Forelimb muscle (tissue), 1 donor: ENCODE measurements at regions not wholly inside any gene's neighbourhood (a gene's known extent, or its start where the extent isn't known, plus 50 kb on each side); places are given as distances from the start of the nearest gene placed in this dataset.

Source experiments
- DNase-seq: peaks from one replicate; pipeline ENCODE4 v3.0.0-alpha.2; 2013; ENCODE audit warnings: low read depth

DNA sequence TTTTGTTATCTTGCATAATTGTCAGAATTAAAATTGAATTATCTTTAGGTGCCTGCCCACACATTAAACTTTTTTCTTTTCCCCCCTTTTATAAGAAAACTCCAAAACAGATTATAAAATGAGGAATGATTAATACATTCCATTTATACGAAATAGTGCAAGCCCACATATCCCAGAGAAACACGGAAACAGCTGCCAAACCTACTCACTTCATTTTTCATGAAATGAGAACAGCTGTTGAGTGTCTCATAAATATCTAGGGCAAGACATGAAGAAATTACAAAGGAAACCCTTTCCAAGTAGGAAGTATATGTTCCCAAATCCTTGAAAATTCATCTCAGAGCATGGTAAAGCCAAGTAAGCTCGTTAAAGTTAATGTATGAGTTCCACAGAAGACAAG, 459.4 kb upstream of the NMUR2 start:
- no peak for DNase-seq

DNA sequence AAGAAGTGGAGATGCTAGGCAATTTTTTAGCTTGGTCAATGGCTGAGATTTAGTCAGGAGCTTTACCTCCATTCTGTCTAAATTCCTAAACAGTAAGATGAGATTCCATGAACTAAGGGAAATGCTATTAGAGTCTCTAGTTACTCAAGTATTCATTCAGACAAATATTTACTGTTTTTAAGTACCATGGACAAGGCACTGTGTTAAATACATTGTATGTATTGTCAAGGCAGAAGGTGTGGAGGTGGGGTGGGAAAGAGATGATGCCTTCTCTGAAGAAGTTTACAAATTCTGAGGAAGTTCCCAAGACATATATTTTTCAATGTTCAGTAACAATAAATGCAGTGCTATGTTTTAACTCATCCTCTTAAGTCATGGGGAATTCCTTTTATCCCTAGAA, 459.9 kb upstream of the NMUR2 start:
- DNase-seq, result no peak

DNA sequence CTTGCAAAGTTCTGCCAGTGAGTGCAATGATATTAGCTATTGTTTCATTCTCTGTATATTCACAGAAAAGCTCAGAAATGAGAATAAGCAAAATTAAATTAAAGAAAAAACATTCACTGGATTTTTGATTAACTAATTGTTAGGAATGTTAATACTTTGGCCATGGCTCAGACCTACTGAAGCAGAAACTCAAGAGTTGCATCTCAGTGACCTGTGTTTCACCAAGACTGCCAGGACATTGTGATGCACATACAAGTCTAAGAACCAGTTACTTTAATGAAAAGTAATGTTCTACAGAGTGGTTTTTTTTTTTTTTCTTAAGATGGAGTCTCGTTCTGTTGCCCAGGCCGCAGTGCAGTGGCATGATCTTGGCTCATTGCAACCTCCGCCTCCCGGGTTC, 464.9 kb upstream of the NMUR2 start:
- DNase-seq, result no peak

DNA sequence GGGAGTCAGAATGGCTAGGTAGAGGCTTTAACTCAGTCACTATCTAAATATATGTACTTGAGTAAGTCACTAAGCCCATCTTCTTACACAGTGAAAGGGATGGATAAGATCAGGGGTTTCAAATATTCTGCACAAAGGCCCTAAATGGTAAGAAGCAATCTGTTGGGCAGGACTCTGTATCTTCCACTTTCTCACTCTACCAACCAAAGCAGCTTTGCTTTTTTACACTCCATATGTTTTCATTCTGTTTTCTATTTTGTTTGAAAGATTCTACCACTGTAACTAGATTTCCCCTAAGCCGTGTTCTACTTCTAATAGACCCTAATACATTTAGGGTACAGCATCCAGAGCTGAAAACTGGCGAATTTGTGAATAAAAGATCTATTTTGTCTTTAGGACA, 477.5 kb upstream of the NMUR2 start:
- DNase-seq, result no peak

DNA sequence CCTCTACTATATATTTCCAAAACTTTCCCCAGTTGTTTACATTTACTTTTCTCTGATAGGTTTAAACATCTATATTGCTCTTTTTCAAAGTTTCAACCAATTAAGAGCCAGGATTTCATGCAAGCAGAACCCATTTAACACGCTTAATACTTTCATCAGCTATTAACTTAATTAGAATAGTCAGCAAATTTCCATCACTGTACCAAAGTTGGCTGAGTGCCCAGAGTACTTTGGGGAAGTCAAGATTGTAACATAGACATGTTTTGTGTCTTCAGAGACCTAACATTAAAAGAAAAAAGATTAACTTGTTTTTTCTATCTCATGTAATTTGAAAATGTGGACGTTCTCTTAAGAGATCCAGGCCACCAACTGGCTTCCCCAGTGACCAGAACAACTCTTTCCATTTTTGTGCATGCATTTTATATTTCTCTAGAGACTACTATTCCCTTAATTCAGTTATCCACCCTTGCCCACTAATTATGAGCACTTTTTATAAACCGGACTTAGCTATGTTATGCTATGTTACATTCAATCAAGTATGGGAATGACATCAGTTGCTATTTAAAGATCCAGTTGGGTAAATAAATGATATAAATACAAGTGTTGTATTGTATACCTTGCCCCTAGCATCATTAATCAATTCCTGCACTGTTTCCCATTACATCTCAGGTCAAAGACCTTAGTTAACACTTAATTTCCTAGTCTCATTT, 478.1 kb upstream of the NMUR2 start:
- no peak for DNase-seq

DNA sequence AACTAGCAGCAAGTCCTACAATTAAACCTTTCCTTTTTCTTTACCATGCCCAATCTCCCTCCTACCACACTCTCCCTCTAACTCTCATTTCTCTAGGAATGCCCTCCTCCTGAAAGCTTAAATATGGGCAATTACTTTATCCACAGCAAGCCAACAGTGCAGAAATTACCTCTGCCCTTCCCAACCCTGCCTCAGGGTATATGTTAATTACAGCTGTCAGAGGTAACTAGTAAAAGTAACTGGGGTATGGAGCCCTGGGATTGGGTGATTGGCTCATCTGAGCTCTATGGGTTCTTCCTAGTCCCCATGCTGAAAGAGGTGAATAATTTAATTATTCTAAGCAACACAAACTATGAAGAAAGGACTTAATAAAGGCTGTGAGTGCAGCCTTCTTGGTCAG, 478.9 kb upstream of the NMUR2 start:
- no peak for DNase-seq

DNA sequence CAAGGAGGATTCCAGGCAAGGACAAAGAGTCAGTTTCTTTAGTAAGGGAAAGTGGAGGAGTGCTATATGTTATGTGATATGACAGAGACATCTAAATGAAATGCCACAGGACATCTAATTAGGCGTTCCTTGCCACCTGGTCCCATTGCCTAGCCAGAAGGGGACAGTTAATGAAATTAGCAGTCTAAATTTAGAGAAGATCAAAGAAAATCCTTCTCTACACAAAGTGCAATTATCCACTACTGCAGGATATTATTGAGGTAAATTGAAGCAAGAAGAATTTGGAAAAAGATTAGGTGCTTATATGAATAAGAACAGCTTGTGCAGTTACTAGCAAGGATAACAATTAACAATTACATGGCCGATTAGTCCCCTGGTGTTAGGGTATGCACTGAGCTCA, 495.3 kb upstream of the NMUR2 start:
- no peak for DNase-seq

DNA sequence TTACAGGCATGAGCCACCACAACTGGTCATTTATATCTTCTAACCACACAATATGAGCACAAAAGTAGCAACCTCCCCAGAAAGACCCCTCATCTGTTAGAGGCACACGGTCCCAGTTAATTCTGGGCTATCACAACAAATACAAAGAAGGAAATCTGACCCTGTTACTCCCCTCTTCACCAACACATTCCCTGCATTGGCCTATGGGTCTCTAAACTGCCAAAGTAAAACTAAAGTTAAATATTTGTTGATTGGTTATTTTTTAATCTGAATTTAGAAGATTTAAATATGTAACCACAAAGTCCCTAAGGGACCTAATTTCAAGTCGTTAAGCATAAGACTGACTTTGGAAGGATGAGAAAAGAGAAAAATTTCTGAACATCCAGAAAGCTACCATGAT, 496.7 kb upstream of the NMUR2 start:
- no peak for DNase-seq

DNA sequence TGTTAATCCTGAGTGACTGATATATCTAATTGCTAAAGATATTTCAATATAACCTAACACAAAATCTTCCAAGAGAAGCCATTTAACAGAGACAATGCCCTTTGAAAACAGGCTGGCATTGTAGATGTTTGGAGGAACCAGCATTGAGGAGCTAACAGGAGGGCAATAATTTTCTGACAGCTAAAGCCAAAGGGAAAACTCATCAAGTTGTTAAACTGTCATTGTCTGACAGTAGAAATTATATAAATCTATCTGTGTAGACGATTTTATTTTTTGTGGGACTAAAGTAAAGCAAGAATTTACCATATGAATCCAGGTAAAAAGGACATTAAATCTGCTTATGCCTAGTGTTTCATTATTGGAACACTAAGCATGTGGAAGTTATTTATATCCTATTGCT, 500.2 kb upstream of the NMUR2 start:
- no peak for DNase-seq

DNA sequence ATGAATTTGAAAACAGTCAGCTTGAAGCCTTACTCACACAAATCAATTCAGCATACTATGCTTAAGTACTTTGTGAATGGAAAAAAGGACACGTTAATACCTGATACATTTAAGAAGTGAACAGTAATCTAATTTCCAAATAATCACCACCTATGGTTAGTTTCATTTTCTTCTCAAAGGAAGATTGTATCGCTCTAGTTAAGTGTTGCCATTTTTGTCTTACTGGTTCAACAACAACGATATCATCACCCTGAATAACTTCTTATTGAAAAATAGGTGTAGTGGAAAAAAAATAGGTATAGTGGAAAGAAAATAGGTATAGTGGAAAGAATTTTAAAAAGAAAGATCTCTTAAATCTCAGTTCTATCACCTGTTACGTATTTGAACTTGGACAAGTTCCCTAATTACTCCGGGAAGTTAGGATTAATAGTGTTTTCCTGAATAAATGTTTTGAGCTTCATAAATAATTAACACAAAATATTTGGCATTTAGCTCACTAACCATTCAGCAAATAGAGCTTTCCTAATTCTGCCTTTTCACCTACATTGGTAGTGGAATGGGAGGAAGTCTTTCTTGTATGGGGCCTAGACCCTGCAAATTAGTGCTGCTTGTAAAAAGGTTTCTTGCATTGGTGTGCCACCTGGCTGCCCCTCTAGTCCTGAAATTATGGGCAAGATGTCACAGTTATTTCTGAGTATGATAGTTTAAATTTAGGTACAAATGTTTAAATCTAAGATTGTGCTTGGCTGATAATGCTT, 502.6 kb upstream of the NMUR2 start:
- no peak for DNase-seq

DNA sequence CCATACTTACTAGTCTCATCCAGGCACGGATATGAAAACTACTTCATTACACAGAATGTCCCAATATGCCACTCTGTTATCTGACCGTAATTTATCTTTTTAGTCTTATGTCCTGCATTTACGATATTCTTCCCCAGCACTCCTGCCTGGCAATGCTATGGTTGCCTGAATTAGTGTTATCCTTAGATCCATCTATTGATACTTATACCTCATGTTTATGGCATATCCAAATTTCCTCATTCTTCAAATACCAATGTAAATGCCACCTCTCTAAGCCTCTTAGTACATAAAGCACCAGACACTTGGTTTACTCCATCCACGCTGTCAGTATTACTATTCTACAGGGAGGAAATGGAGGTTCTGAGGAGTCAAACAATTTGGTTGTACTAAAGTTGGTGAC, 507.8 kb upstream of the NMUR2 start:
- no peak for DNase-seq

DNA sequence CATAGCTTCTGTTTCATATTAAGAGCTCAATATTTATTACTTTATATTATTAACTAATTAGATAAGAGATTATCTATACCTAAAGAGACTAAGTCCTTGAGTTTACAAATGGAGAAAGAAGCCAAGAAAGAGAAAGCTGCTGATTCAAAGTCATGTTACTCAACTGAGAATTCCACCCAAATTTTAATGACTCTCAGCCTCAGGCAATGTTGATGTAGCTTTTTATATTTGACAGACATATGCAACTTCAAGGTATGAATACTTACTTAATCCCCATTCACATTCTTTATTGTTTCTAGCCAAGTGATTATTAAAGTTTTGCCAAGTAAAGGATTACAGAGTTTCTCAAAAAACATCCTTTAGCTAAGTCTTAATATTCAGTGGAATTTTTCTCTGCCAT, 527.5 kb upstream of the NMUR2 start:
- no peak for DNase-seq

DNA sequence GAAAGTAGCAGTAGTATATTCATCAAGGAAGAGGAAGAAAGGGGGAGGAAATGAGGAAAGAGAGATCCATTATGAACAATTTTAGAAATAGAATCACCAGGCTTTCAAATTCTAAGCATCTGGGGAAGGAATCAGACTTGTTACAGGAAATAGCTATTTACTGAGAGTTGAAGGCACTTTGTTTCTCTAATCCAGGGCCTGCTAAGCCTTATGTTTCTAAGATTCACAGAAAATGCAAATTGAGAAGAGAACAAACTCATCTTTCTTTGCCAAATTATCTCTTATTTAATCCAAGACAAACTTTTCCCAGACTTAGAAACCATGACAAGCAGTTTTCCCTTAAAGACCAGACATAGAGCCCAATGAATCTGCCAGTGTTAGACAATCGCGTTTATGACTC, 528.0 kb upstream of the NMUR2 start:
- no peak for DNase-seq

DNA sequence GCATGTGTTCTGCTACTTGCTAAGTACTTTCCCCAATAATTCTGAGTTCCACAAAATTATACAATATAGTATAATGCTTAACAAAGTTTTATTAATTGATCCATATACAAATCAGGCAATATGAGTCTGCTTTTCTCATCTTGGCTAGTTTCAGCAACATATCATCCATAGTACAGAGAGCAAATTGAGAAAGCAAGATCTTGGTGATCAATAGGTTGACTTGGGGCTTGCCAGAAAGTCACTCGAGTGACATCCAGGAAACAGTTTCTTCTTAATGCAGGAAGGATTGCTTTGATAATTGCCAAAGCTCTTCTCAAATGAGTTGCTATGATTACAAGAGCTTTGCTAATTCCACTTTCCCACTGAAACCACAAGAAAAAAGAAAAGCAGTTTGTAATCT, 533.6 kb upstream of the NMUR2 start:
- no peak for DNase-seq

DNA sequence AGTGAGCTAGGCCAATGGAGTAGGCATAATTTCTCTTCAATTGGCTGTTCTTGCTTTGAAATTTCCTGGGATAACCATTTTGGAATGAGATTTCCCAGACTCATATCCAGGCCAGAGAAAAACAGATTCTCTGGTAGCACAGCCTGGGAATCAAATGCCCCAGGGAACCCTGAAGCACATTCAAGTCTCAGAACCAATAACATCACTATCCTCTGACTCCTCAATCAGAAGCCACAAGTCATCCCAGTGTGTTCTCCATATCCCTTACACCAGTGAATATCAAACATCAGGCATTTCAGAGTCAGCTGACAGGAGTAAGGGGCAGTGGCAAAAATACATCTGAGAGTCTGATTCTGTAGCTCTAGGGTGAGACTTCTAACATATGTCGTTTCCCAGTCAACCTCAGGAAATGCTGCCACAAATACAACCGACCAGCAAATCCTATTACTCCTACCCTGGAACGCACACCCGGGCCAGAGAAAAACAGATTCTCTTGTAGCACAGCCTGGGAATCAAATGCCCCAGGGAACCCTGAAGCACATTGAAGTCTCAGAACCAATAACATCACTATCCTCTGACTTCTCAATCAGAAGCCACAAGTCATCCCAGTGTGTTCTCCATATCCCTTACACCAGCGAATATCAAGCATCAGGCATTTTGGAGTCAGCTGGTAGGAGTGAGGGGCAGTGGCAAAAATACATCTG, 537.7 kb upstream of the NMUR2 start:
- DNase-seq, result no peak

DNA sequence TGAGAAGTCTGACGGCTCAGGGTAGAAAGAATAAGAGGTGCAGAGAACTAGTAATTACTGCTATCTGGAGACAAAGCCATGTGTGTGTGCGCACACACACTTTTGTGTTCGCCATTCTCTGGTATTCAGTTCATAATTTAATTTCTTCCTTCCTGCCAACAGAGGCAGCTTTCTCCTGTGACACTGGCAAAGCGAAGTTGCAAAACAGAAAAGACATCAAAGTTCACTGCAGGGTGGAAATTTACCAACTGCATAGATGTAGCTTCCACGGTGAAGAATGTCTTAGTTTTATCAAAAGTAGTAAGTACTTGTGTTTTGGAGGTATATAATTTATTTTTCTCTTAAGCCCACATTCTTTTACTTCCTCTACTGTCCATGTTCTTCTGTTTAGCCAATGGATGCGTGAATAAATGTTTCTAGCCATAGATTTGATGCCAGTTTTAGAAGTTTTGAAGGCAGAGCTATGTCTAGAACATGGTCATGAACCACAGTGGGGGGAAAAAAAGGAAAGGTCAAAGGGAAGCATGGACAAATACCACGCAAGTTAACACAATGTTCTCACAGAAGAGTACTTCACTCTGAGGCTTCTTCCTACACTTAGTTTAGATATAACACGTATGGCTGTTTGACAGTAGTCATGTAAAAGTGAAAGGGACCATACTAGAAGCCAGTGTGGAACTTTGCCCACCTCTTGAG, 536.5 kb upstream of the GRIA1 start:
- DNase-seq, result no peak

DNA sequence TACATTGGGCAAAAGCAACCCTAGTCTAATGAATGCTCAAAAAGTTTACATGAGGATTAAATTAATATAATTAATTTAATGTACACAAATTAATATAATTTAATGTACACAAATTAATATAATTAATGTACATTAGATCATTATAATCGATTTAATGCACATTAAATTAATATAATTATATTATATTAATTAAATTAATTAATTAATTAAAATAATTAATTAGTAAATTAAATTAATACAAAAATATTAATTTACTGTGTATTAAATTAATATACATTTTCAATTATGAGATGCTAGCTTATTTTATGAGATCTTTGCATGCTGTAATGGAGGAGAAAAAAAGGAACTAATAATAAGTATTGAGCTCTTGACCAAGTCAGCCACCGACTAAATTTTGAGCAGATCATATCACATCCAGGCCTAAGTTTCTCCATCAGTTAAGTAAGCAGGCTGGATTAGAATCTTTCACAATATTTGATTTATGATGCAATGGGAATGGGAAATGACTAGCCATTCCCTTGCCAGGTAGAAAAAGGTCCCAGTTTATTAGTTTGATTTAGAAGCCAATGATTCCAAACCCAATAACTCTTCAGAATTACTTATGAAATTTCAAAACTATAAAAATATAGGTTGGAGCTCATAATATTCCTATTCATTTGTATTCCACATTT, 533.4 kb upstream of the GRIA1 start:
- no peak for DNase-seq

DNA sequence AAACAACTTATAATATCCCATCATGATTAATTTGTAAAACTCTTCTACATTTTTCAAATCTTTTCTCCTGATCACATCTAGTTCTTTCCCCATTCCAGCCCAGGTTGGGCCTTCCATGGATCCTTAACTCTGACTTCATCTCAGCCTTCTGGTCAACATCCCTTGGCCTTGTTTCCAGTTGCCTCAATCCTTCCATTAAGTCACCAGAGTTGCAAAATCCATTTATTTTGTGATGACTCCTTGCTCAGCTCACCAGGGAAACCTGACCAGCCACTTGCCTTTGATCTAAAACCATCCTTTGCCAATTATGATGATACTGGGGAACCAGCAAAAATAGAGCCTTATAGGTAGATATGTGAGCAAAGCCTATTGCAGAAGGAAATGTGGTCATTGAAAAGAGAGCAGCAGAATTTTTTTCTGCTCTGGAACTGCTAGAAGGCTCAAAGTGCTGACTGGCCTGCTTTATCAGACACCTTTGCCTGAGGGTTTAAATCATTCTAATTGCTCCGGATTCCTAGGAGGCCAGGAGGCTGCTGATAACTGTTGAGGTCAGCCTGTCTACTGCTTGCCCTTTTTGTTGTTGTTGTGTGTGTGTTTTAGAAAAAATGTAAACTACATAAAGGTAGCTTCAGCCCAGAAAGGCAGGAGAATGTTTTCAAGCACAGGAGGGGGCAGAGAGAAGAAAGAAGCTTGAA, 512.2 kb upstream of the GRIA1 start:
- DNase-seq, result no peak

DNA sequence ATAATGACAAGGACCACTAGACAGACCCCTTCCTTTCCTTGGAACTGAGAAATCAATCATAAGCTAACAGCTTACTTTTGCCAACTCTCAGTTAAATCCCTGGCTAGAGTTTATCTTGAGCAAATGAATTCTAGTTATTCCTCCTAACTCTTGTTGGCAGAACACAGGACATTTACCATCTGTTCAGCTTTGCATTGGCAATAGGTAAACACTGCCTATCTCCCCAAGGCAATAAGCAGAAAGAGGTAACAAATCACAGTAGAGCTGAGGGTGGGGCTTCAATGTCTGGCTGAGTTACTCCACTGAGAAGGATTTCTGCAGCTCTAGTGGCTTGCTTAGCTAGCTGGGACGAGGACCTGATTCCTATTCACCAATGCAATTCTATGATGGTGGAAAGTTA, 503.3 kb upstream of the GRIA1 start:
- DNase-seq, result no peak

DNA sequence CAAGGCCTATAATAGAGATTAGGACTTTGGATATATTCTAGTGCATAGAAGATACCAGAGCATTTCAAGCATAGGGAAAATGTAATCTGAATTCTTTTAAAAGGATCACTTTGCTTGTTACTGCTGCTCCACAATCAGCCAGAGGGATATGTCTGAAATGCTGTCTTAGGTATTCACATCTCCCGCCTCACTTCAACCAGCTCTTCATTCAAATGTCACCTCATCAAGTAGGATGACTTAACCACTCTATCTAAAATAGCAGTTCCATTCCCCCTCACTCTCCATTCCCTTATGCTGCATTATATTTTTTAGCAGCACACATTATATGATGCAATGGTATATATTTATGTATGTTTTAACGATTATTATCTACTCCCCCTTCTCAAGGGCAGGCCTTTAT, 500.3 kb upstream of the GRIA1 start:
- no peak for DNase-seq

DNA sequence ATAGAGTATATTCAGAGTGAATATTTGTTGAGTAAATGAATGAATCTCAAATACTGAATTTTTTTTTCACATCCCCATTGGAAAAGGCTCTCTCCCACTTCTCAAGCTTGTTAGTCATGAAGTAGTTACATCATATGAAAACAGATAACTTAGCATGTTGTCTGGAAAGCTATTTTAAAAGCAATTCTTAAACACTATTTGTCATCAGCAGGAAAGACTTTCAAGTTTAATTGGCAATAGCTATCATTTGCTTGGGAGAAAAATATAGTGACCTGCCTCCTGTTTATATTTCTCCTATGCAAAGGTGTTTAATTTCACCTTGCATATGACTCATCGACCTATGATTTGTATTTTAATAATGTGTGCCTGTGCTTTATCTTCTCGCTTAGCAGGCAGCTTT, 499.8 kb upstream of the GRIA1 start:
- no peak for DNase-seq
